Islet precursor cell (in vitro differentiated cells): ENCODE measurements at regions not wholly inside any gene's neighbourhood (a gene's known extent, or its start where the extent isn't known, plus 50 kb on each side); places are given as distances from the start of the nearest gene placed in this dataset.

Experiments
- DNase-seq: peaks from one replicate; pipeline ENCODE4 v3.0.0-alpha.2; 2018

- DNase-seq: no peak
Measured at GRCh38 chr2:780002-780401, 102.8 kb upstream of the TMEM18 start.

GRCh38 chr2:778731-779350, 101.6 kb upstream of the TMEM18 start:
- no peak for DNase-seq

- DNase-seq: no peak
Measured at GRCh38 chr2:777546-777945, 100.3 kb upstream of the TMEM18 start.

- no peak for DNase-seq
Measured at GRCh38 chr2:777051-777450, 99.8 kb upstream of the TMEM18 start.

- DNase-seq: no peak
Measured at GRCh38 chr2:776487-776886, 99.3 kb upstream of the TMEM18 start.

GRCh38 chr2:776038-776437, 98.8 kb upstream of the TMEM18 start:
- no peak for DNase-seq

GRCh38 chr2:774436-774835, 97.2 kb upstream of the TMEM18 start:
- no peak for DNase-seq

- no peak for DNase-seq
Measured at GRCh38 chr2:773256-774160, 96.3 kb upstream of the TMEM18 start.

GRCh38 chr2:771538-771937, 94.3 kb upstream of the TMEM18 start:
- DNase-seq: no peak

GRCh38 chr2:770776-771175, 93.6 kb upstream of the TMEM18 start:
- no peak for DNase-seq

GRCh38 chr2:769771-770170, 92.6 kb upstream of the TMEM18 start:
- no peak for DNase-seq

- no peak for DNase-seq
Measured at GRCh38 chr2:768451-768850, 91.2 kb upstream of the TMEM18 start.

GRCh38 chr2:767944-768343, 90.7 kb upstream of the TMEM18 start:
- no peak for DNase-seq

- DNase-seq: no peak
Measured at GRCh38 chr2:767440-767839, 90.2 kb upstream of the TMEM18 start.

- no peak for DNase-seq
Measured at GRCh38 chr2:766255-766654, 89.0 kb upstream of the TMEM18 start.

- no peak for DNase-seq
Measured at GRCh38 chr2:765369-765768, 88.2 kb upstream of the TMEM18 start.

- DNase-seq: peak; percentile 89
Measured at GRCh38 chr2:763766-764525, 86.7 kb upstream of the TMEM18 start.

- DNase-seq: no peak
Measured at GRCh38 chr2:762646-763045, 85.4 kb upstream of the TMEM18 start.

GRCh38 chr2:761384-761783, 84.2 kb upstream of the TMEM18 start:
- no peak for DNase-seq

- no peak for DNase-seq
Measured at GRCh38 chr2:760001-760400, 82.8 kb upstream of the TMEM18 start.

- no peak for DNase-seq
Measured at GRCh38 chr2:758073-758820, 81.0 kb upstream of the TMEM18 start.

GRCh38 chr2:753123-753522, 75.9 kb upstream of the TMEM18 start:
- DNase-seq: peak; percentile 26

GRCh38 chr2:751474-751873, 74.3 kb upstream of the TMEM18 start:
- peak; percentile 24 for DNase-seq
